Activated CD4-positive, CD25-positive, alpha-beta regulatory T cell treated with anti-CD3 and anti-CD28 coated beads, Interleukin-2, amount 50 U/mL, for 72 hours (primary cell): ENCODE measurements at regions not wholly inside any gene's neighbourhood (a gene's known extent, or its start where the extent isn't known, plus 50 kb on each side); places are given as distances from the start of the nearest gene placed in this dataset.

ENCODE experiments used
- DNase-seq: peaks from one replicate; pipeline ENCODE4 v3.0.0; 2021

- no peak for DNase-seq
Measured at GRCh38 chr3:117746066-117746465, 1036.5 kb downstream of the TUSC7 start.

GRCh38 chr3:117748131-117748530, 1038.6 kb downstream of the TUSC7 start:
- no peak for DNase-seq

- no peak for DNase-seq
Measured at GRCh38 chr3:117750674-117751269, 1041.2 kb downstream of the TUSC7 start.

- DNase-seq = no peak
Measured at GRCh38 chr3:117751651-117752050, 1042.1 kb downstream of the TUSC7 start.

- DNase-seq = no peak
Measured at GRCh38 chr3:117752984-117753717, 1043.6 kb downstream of the TUSC7 start.

- DNase-seq = no peak
Measured at GRCh38 chr3:117754058-117754457, 1044.5 kb downstream of the TUSC7 start.

GRCh38 chr3:117754841-117755240, 1045.3 kb downstream of the TUSC7 start:
- DNase-seq = no peak

GRCh38 chr3:117756563-117756962, 1047.0 kb downstream of the TUSC7 start:
- no peak for DNase-seq

- DNase-seq = no peak
Measured at GRCh38 chr3:117761703-117762620, 1052.4 kb downstream of the TUSC7 start.

- no peak for DNase-seq
Measured at GRCh38 chr3:117762621-117763037, 1053.0 kb downstream of the TUSC7 start.

- DNase-seq = no peak
Measured at GRCh38 chr3:117763561-117763960, 1054.0 kb downstream of the TUSC7 start.

GRCh38 chr3:117768581-117768980, 1059.0 kb downstream of the TUSC7 start:
- DNase-seq = no peak

GRCh38 chr3:117774130-117774529, 1064.6 kb downstream of the TUSC7 start:
- DNase-seq = no peak

- no peak for DNase-seq
Measured at GRCh38 chr3:117786349-117786748, 1076.8 kb downstream of the TUSC7 start.

- DNase-seq = no peak
Measured at GRCh38 chr3:117788061-117788460, 1078.5 kb downstream of the TUSC7 start.

GRCh38 chr3:117788506-117788905, 1078.9 kb downstream of the TUSC7 start:
- no peak for DNase-seq

GRCh38 chr3:117790235-117790987, 1080.8 kb downstream of the TUSC7 start:
- DNase-seq = no peak

- no peak for DNase-seq
Measured at GRCh38 chr3:117793622-117794265, 1084.2 kb downstream of the TUSC7 start.

- DNase-seq = no peak
Measured at GRCh38 chr3:117798221-117798620, 1088.6 kb downstream of the TUSC7 start.

- no peak for DNase-seq
Measured at GRCh38 chr3:117798687-117799386, 1089.3 kb downstream of the TUSC7 start.

GRCh38 chr3:117799387-117799735, 1089.8 kb downstream of the TUSC7 start:
- DNase-seq = no peak

- no peak for DNase-seq
Measured at GRCh38 chr3:117801912-117802239, 1092.3 kb downstream of the TUSC7 start.
